Right kidney (tissue), 1 donor: ENCODE measurements at regions not wholly inside any gene's neighbourhood (a gene's known extent, or its start where the extent isn't known, plus 50 kb on each side); places are given as distances from the start of the nearest gene placed in this dataset.

Experiments used
- DNase-seq: peaks from one replicate; pipeline ENCODE4 v3.0.0-alpha.2; 2016

GRCh38 chr4:19883841-19884240, 367.9 kb upstream of the SLIT2 start:
- no peak for DNase-seq

- no peak for DNase-seq
Measured at GRCh38 chr4:19880206-19880605, 371.5 kb upstream of the SLIT2 start.

GRCh38 chr4:19879330-19879729, 372.4 kb upstream of the SLIT2 start:
- DNase-seq = no peak

- DNase-seq = no peak
Measured at GRCh38 chr4:19857991-19858390, 393.7 kb upstream of the SLIT2 start.

GRCh38 chr4:19857380-19857779, 394.3 kb upstream of the SLIT2 start:
- no peak for DNase-seq

- no peak for DNase-seq
Measured at GRCh38 chr4:19850909-19851308, 400.8 kb upstream of the SLIT2 start.

- no peak for DNase-seq
Measured at GRCh38 chr4:19844446-19844845, 407.3 kb upstream of the SLIT2 start.

GRCh38 chr4:19842471-19842870, 409.2 kb upstream of the SLIT2 start:
- DNase-seq = no peak

- DNase-seq = no peak
Measured at GRCh38 chr4:19838858-19839257, 412.8 kb upstream of the SLIT2 start.

- DNase-seq = no peak
Measured at GRCh38 chr4:19835429-19835828, 416.3 kb upstream of the SLIT2 start.

GRCh38 chr4:19832411-19832810, 419.3 kb upstream of the SLIT2 start:
- no peak for DNase-seq

GRCh38 chr4:19831644-19832285, 419.9 kb upstream of the SLIT2 start:
- DNase-seq = no peak

GRCh38 chr4:19829101-19829500, 422.6 kb upstream of the SLIT2 start:
- no peak for DNase-seq

- no peak for DNase-seq
Measured at GRCh38 chr4:19823781-19824180, 427.9 kb upstream of the SLIT2 start.

GRCh38 chr4:19819737-19820136, 432.0 kb upstream of the SLIT2 start:
- DNase-seq = no peak

GRCh38 chr4:19809989-19810388, 441.7 kb upstream of the SLIT2 start:
- no peak for DNase-seq

- no peak for DNase-seq
Measured at GRCh38 chr4:19807505-19807904, 444.2 kb upstream of the SLIT2 start.

- no peak for DNase-seq
Measured at GRCh38 chr4:19806865-19807264, 444.8 kb upstream of the SLIT2 start.

- DNase-seq = no peak
Measured at GRCh38 chr4:19803406-19803805, 448.3 kb upstream of the SLIT2 start.

GRCh38 chr4:19793831-19794230, 457.9 kb upstream of the SLIT2 start:
- DNase-seq = no peak

GRCh38 chr4:19791422-19792123, 460.1 kb upstream of the SLIT2 start:
- DNase-seq = no peak

- no peak for DNase-seq
Measured at GRCh38 chr4:19786616-19787015, 465.1 kb upstream of the SLIT2 start.

- DNase-seq = no peak
Measured at GRCh38 chr4:19783667-19784223, 468.0 kb upstream of the SLIT2 start.

GRCh38 chr4:19780871-19781270, 470.8 kb upstream of the SLIT2 start:
- no peak for DNase-seq
